NT2/D1 (cell line): ENCODE measurements at regions not wholly inside any gene's neighbourhood (a gene's known extent, or its start where the extent isn't known, plus 50 kb on each side); places are given as distances from the start of the nearest gene placed in this dataset.

Source experiments
- SUZ12 ChIP-seq: IDR thresholded peaks from 2 replicates; pipeline ENCODE4 v1.6.1; 2011; ENCODE audit not compliant: insufficient read length, insufficient read depth; ENCODE audit errors: extremely low read depth
- YY1 ChIP-seq: IDR thresholded peaks from 2 replicates; pipeline ENCODE4 v1.6.1; 2011; ENCODE audit not compliant: insufficient read length, insufficient read depth
- ZNF274 ChIP-seq: IDR thresholded peaks from 2 replicates; pipeline ENCODE4 v1.6.1; 2011; ENCODE audit warnings: mild to moderate bottlenecking, low read depth, low read length

DNA sequence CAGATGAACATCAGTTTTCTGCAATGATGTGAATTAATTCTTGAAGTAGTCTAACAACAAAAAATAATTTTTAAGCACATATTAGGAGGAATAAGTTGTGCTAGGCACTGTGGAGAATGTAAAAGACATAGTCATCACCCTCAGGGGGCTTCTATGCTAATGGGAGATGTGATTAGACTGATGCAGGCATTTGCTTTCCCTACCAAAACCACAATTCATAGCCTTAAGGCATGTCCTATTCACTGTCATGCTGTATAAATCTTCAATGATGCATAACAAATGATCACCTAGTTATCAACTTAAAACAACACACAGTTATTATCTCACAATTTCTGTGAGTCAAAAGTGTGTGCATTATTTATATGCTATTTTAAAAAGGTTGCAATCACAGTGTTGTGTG, 422.6 kb downstream of the MAN2A1 start:
- TF ChIP-seq ZNF274 (no peak), SUZ12 (no peak), YY1 (no peak)
